Small intestine (tissue), 7 donors: ENCODE measurements at regions not wholly inside any gene's neighbourhood (a gene's known extent, or its start where the extent isn't known, plus 50 kb on each side); places are given as distances from the start of the nearest gene placed in this dataset.

Source experiments
- DNase-seq, 2 donors: peaks; one replicate each; pipeline versions ENCODE4 v3.0.0 to v3.0.0-alpha.2; 2013
- FAIRE-seq: peaks from 2 replicates; lab custom pipeline; 2012; peaks lifted over from hg19 to GRCh38; lab: Jason Lieb, UNC
- H3K27ac ChIP-seq, 3 donors: one replicate each; pipeline ENCODE4 v1.5.1; 2013; ENCODE audit warnings: low read length in 2 of 3, mild to moderate bottlenecking in 2 of 3, control low read depth in 1 of 3, inconsistent platforms in 1 of 3, low read depth in 1 of 3, moderate library complexity in 1 of 3
- H3K27me3 ChIP-seq, 3 donors: one replicate each; pipeline ENCODE4 v1.6.1; 2013; ENCODE audit warnings: low read length in 3 of 3, inconsistent platforms in 1 of 3; ENCODE audit not compliant: control insufficient read depth in 3 of 3, insufficient read depth in 3 of 3
- H3K36me3 ChIP-seq, 3 donors: one replicate each; pipeline ENCODE4 v1.6.1; 2013; ENCODE audit warnings: low read length in 3 of 3, inconsistent platforms in 1 of 3, low read depth in 1 of 3, mild to moderate bottlenecking in 1 of 3, moderate library complexity in 1 of 3; ENCODE audit not compliant: control insufficient read depth in 3 of 3, insufficient read depth in 2 of 3
- H3K4me1 ChIP-seq, 3 donors: one replicate each; pipeline ENCODE4 v1.6.1; 2013; ENCODE audit warnings: low read length in 2 of 3, inconsistent platforms in 1 of 3, low read depth in 1 of 3, mild to moderate bottlenecking in 1 of 3, moderate library complexity in 1 of 3; ENCODE audit not compliant: control insufficient read depth in 3 of 3, insufficient read depth in 2 of 3
- H3K4me3 ChIP-seq, 3 donors: one replicate each; pipeline ENCODE4 v1.5.1; 2013; ENCODE audit warnings: low read length in 3 of 3, control low read depth in 1 of 3, inconsistent platforms in 1 of 3, low read depth in 1 of 3, mild to moderate bottlenecking in 1 of 3, moderate library complexity in 1 of 3
- H3K9me3 ChIP-seq, 2 donors: one replicate each; pipeline ENCODE4 v1.6.1; 2013; ENCODE audit warnings: low read depth in 1 of 2, low read length in 1 of 2; ENCODE audit not compliant: control insufficient read depth in 2 of 2, insufficient read depth in 1 of 2
- WGBS, 3 donors: extraction: QIAGEN DNeasy Blood & Tissue Kit; methylation state at CpG; one replicate each; pipeline ENCODE4 v1.1.7; 2013; 5-methylcytosine and 5-hydroxymethylcytosine counted together
- donor health status: healthy with polysubstance abuse.
- donor health status: control.
- donor health status: control.
- donor health status: Bipolar disorder and iron deficiency.
- donor health status: healthy.

GRCh38 chr17:72394531-72394930 is 273.7 kb downstream of the SOX9 start:
- Histone ChIP-seq H3K36me3 (peaks cover 0 to 5% (median 0%) of the 10 kb centered on the region in 3 donors), H3K9me3 (no peaks in the 10 kb centered on the region), H3K27ac (no peak overlapping the region), H3K27me3 (no peaks in the 10 kb centered on the region), H3K4me1 (peaks cover 0 to 7% (median 3%) of the 10 kb centered on the region in 3 donors), H3K4me3 (no peak overlapping the region)
- DNase-seq, result no peak
- WGBS, 3 donors, result 64 to 86% (median 85%) methylated on average over 6 of the region's 6 CpGs
- FAIRE-seq, result no peak

- H3K36me3 ChIP-seq, result peaks cover 0 to 5% (median 0%) of the 10 kb centered on the region in 3 donors
- H3K27me3 ChIP-seq, result no peaks in the 10 kb centered on the region
- no peak overlapping the region for H3K27ac ChIP-seq
- H3K4me1 ChIP-seq, result peaks cover 3 to 22% (median 3%) of the 10 kb centered on the region in 3 donors
- DNase-seq, result no peak
- FAIRE-seq, result no peak
- no peak overlapping the region for H3K4me3 ChIP-seq
- no peaks in the 10 kb centered on the region for H3K9me3 ChIP-seq
- WGBS, 3 donors, result 89 to 99% (median 95%) methylated on average over 3 of the region's 3 CpGs
Observed at GRCh38 chr17:72396121-72396520, 275.3 kb downstream of the SOX9 start.

GRCh38 chr17:72397223-72397667 is 276.4 kb downstream of the SOX9 start:
- WGBS, 3 donors, result 82 to 94% (median 86%) methylated on average over 2 of the region's 2 CpGs
- H3K27ac ChIP-seq, result no peak overlapping the region

GRCh38 chr17:72397687-72398086 is 276.9 kb downstream of the SOX9 start:
- no peak overlapping the region for H3K27ac ChIP-seq
- no peak for DNase-seq
- peaks cover 0 to 9% (median 0%) of the 10 kb centered on the region in 3 donors for H3K36me3 ChIP-seq
- no peak for FAIRE-seq
- H3K4me1 ChIP-seq, result peaks cover 3 to 37% (median 3%) of the 10 kb centered on the region in 3 donors
- no peaks in the 10 kb centered on the region for H3K9me3 ChIP-seq
- 35 to 52% (median 38%) methylated on average over 3 of the region's 3 CpGs for WGBS, 3 donors
- H3K4me3 ChIP-seq, result no peak overlapping the region
- H3K27me3 ChIP-seq, result no peaks in the 10 kb centered on the region

More at GRCh38 chr17:72397223-72397667, 276.4 kb downstream of the SOX9 start:
- no peak overlapping the region for H3K4me3 ChIP-seq
- no peaks in the 10 kb centered on the region for H3K9me3 ChIP-seq
- FAIRE-seq, result no peak
- H3K36me3 ChIP-seq, result peaks cover 0 to 5% (median 0%) of the 10 kb centered on the region in 3 donors
- H3K4me1 ChIP-seq, result peaks cover 3 to 32% (median 3%) of the 10 kb centered on the region in 3 donors
- no peaks in the 10 kb centered on the region for H3K27me3 ChIP-seq
- DNase-seq, result no peak

DNA sequence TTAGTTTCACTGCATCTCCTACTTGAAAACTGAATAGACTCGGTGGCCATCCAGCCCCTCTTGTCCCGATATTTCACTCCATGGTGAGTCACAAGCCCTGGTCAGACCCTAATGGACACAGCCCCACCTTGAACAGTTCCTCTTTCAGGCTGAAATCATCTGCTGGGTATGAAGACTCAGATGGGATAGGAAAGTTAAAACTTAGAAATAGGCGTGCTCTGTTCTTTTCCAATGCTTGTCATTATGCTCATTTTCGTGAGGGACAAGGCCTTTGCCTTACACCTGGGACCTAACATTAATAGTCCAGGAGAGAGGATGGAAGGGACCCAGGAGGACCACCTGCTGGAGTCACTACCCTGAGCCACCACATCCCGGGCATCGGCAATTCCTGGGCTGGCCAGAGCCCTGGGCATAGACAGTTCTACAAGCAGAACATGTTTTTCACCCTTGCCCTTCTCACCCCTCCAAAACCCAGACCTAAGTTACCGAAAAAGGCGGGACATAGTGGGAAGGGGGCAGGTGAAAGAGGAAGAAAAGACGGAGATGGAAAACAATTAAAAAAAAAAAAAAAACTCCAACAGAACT is 278.3 kb downstream of the SOX9 start:
- peak overlapping the region in 1 of 3 donors; percentile 64 for H3K27ac ChIP-seq
- FAIRE-seq (no peak), DNase-seq (no peak)
- no peaks in the 10 kb centered on the region for H3K27me3 ChIP-seq
- no peaks in the 10 kb centered on the region for H3K9me3 ChIP-seq
- 87 to 93% (median 87%) methylated on average over 9 of the region's 9 CpGs for WGBS, 3 donors
- H3K4me1 ChIP-seq, result peaks cover 0 to 49% (median 6%) of the 10 kb centered on the region in 3 donors
- H3K36me3 ChIP-seq, result peaks cover 0 to 13% (median 0%) of the 10 kb centered on the region in 3 donors
- no peak overlapping the region for H3K4me3 ChIP-seq

- peaks cover 0 to 56% (median 6%) of the 10 kb centered on the region in 3 donors for H3K4me1 ChIP-seq
- FAIRE-seq, result no peak
- no peak overlapping the region for H3K4me3 ChIP-seq
- H3K9me3 ChIP-seq, result no peaks in the 10 kb centered on the region
- H3K27me3 ChIP-seq, result no peaks in the 10 kb centered on the region
- peak; percentile 85 to 86 for DNase-seq
- H3K36me3 ChIP-seq, result peaks cover 0 to 17% (median 0%) of the 10 kb centered on the region in 3 donors
- peak overlapping the region in 1 of 3 donors; percentile 64 for H3K27ac ChIP-seq
- WGBS, 3 donors, result 69 to 81% (median 78%) methylated on average over 15 of the region's 15 CpGs
Observed at GRCh38 chr17:72399608-72400487, 279.0 kb downstream of the SOX9 start.

DNA sequence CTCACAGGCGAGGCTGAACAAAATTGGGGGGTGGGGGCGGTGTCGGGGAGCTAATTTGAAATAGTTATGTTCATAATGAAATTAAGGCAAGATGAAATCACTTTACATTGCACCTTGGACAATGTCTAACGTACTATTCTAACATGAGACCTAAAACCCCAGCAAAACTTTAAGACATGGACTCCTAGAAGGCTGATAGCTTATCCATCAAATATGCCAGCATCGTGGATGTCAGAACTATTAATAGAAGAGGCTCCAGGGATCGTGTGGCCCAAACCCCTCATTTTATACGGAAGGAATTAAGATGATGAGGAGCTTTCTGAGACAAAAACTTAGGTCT is 279.6 kb downstream of the SOX9 start:
- 43 to 64% (median 44%) methylated on average over 7 of the region's 7 CpGs for WGBS, 3 donors
- FAIRE-seq, result no peak

GRCh38 chr17:72400863-72401262 is 280.0 kb downstream of the SOX9 start:
- DNase-seq, result no peak
- no peak overlapping the region for H3K4me3 ChIP-seq
- peaks cover 0 to 60% (median 8%) of the 10 kb centered on the region in 3 donors for H3K4me1 ChIP-seq
- FAIRE-seq, result no peak
- peaks cover 0 to 12% (median 0%) of the 10 kb centered on the region in 3 donors for H3K36me3 ChIP-seq
- no peaks in the 10 kb centered on the region for H3K27me3 ChIP-seq
- WGBS, 3 donors, result 82 to 90% (median 89%) methylated on average over 3 of the region's 3 CpGs
- H3K9me3 ChIP-seq, result no peaks in the 10 kb centered on the region
- H3K27ac ChIP-seq, result peak overlapping the region in 1 of 3 donors; percentile 64

More for the DNA sequence above, 279.6 kb downstream of the SOX9 start:
- Histone ChIP-seq H3K9me3 (no peaks in the 10 kb centered on the region), H3K4me1 (peaks cover 0 to 58% (median 8%) of the 10 kb centered on the region in 3 donors), H3K36me3 (peaks cover 0 to 12% (median 0%) of the 10 kb centered on the region in 3 donors), H3K27ac (peak overlapping the region in 1 of 3 donors; percentile 64), H3K4me3 (no peak overlapping the region), H3K27me3 (no peaks in the 10 kb centered on the region)
- DNase-seq, result no peak
